HEK293 (cell line): ENCODE measurements at regions not wholly inside any gene's neighbourhood (a gene's known extent, or its start where the extent isn't known, plus 50 kb on each side); places are given as distances from the start of the nearest gene placed in this dataset.
A peak's percentile ranks its signal among the peaks of the same experiment; 100 is the strongest.

ENCODE experiments used
- CTCF ChIA-PET: fragments of 350-600 bp; formaldehyde crosslinking; extraction: SDS; loops from one replicate; lab custom pipeline; 2021; ENCODE audit warnings: antibody characterized with exemption; lab: Yijun Ruan, JAX
- POLR2A ChIA-PET: fragments of 300-600 bp; formaldehyde crosslinking; extraction: SDS; loops from one replicate; lab custom pipeline; 2020; ENCODE audit warnings: antibody characterized with exemption, inconsistent platforms; lab: Yijun Ruan, JAX
- H3K27ac ChIP-seq: fragments of 200-500 bp; sonication (Bioruptor generic); 2 replicates; pipeline ENCODE4 v1.5.1; 2014; ENCODE audit warnings: low read depth, low read length, control low read depth, inconsistent platforms; ENCODE audit errors: extremely low read depth
- H3K36me3 ChIP-seq, 2 experiments: fragments of 200-500 bp in 1 of 2; sonication (Bioruptor generic) in 1 of 2; 1 replicate in 1 of 2; 2 replicates in 1 of 2; pipeline ENCODE4 v1.5.1; 2014 to 2017; ENCODE audit warnings: inconsistent platforms in 2 of 2, low read length in 2 of 2; ENCODE audit not compliant: control insufficient read depth in 2 of 2, insufficient read depth in 1 of 2
- H3K4me1 ChIP-seq: fragments of 200-500 bp; sonication (Bioruptor generic); 2 replicates; pipeline ENCODE4 v1.5.1; 2014; ENCODE audit warnings: mild to moderate bottlenecking, low read length, inconsistent platforms; ENCODE audit not compliant: control insufficient read depth, insufficient read depth
- H3K4me3 ChIP-seq: 2 replicates; pipeline ENCODE4 v1.5.1; 2011; ENCODE audit warnings: low read depth, mild to moderate bottlenecking, control low read depth, low read length, moderate library complexity
- H3K9me3 ChIP-seq: fragments of 200-500 bp; sonication (Bioruptor generic); 2 replicates; pipeline ENCODE4 v1.5.1; 2014; ENCODE audit warnings: low read depth, low read length, inconsistent platforms; ENCODE audit not compliant: control insufficient read depth, insufficient read depth
- HIC1 ChIP-seq: fragments of 450-650 bp; formaldehyde crosslinking; IDR thresholded peaks from 2 replicates; pipeline ENCODE4 v1.5.1; 2016; ENCODE audit warnings: missing biosample characterization, missing genetic modification characterization
- INSM2 ChIP-seq: fragments of 450-650 bp; formaldehyde crosslinking; IDR thresholded peaks from 2 replicates; pipeline ENCODE4 v1.5.1; 2016; ENCODE audit warnings: missing biosample characterization, missing genetic modification characterization
- KLF10 ChIP-seq: fragments of 450-650 bp; IDR thresholded peaks from 2 replicates; pipeline ENCODE4 v1.5.1; 2018; ENCODE audit warnings: missing biosample characterization, mild to moderate bottlenecking, missing genetic modification characterization
- PRDM1 ChIP-seq: fragments of 450-650 bp; formaldehyde crosslinking; IDR thresholded peaks from 2 replicates; pipeline ENCODE4; 2016; ENCODE audit warnings: missing biosample characterization, missing genetic modification characterization
- TCF7L2 ChIP-seq: IDR thresholded peaks from 2 replicates; pipeline ENCODE4 v1.6.1; 2011; ENCODE audit warnings: low read depth, mild to moderate bottlenecking, inconsistent platforms, low read length, moderate library complexity, borderline replicate concordance
- TSHZ1 ChIP-seq: fragments of 450-650 bp; formaldehyde crosslinking; IDR thresholded peaks from 2 replicates; pipeline ENCODE4 v1.5.1; 2016; ENCODE audit warnings: missing biosample characterization, missing genetic modification characterization, borderline replicate concordance
- WT1 ChIP-seq: fragments of 450-650 bp; formaldehyde crosslinking; IDR thresholded peaks from 2 replicates; pipeline ENCODE4 v1.5.1; 2016; ENCODE audit warnings: missing biosample characterization, missing genetic modification characterization
- ZBTB17 ChIP-seq: fragments of 450-650 bp; formaldehyde crosslinking; IDR thresholded peaks from 2 replicates; pipeline ENCODE4 v1.5.1; 2016; ENCODE audit warnings: missing biosample characterization, missing genetic modification characterization
- ZBTB8A ChIP-seq: fragments of 450-650 bp; formaldehyde crosslinking; IDR thresholded peaks from 2 replicates; pipeline ENCODE4 v1.5.1; 2016; ENCODE audit warnings: missing biosample characterization, missing genetic modification characterization
- ZNF112 ChIP-seq: fragments of 450-650 bp; formaldehyde crosslinking; IDR thresholded peaks from 2 replicates; pipeline ENCODE4 v1.5.0; 2017; ENCODE audit warnings: missing biosample characterization, missing genetic modification characterization
- ZNF248 ChIP-seq: fragments of 450-650 bp; formaldehyde crosslinking; IDR thresholded peaks from 2 replicates; pipeline ENCODE4 v1.5.1; 2017; ENCODE audit warnings: missing biosample characterization, missing genetic modification characterization
- ZNF292 ChIP-seq: fragments of 450-650 bp; formaldehyde crosslinking; IDR thresholded peaks from 2 replicates; pipeline ENCODE4 v1.5.1; 2016; ENCODE audit warnings: low read depth, missing biosample characterization, missing genetic modification characterization, borderline replicate concordance
- ZNF426 ChIP-seq: fragments of 450-650 bp; formaldehyde crosslinking; IDR thresholded peaks from 2 replicates; pipeline ENCODE4 v1.5.1; 2017; ENCODE audit warnings: missing biosample characterization, missing genetic modification characterization, mild to moderate bottlenecking, inconsistent platforms, moderate library complexity
- ZNF501 ChIP-seq: fragments of 450-650 bp; formaldehyde crosslinking; IDR thresholded peaks from 2 replicates; pipeline ENCODE4 v1.5.1; 2016; ENCODE audit warnings: missing biosample characterization, missing genetic modification characterization
- ZNF549 ChIP-seq: fragments of 450-650 bp; IDR thresholded peaks from 2 replicates; pipeline ENCODE4 v1.5.1; 2018; ENCODE audit warnings: missing biosample characterization, missing genetic modification characterization, mild to moderate bottlenecking, inconsistent platforms, moderate library complexity
- ZNF707 ChIP-seq: fragments of 450-650 bp; formaldehyde crosslinking; IDR thresholded peaks from 2 replicates; pipeline ENCODE4 v1.5.1; 2016; ENCODE audit warnings: missing biosample characterization, missing genetic modification characterization
- ZNF747 ChIP-seq: fragments of 450-650 bp; formaldehyde crosslinking; IDR thresholded peaks from 2 replicates; pipeline ENCODE4 v1.5.1; 2016; ENCODE audit warnings: missing biosample characterization, missing genetic modification characterization
- ZSCAN5A ChIP-seq: fragments of 450-650 bp; formaldehyde crosslinking; IDR thresholded peaks from 2 replicates; pipeline ENCODE4 v1.5.1; 2016; ENCODE audit warnings: missing biosample characterization, missing genetic modification characterization
- TF ChIP-seq, protein P1 (sequence below): fragments of 450-650 bp; formaldehyde crosslinking; IDR thresholded peaks from 2 replicates; pipeline ENCODE4 v1.5.1; 2016; ENCODE audit warnings: missing biosample characterization, missing genetic modification characterization

DNA sequence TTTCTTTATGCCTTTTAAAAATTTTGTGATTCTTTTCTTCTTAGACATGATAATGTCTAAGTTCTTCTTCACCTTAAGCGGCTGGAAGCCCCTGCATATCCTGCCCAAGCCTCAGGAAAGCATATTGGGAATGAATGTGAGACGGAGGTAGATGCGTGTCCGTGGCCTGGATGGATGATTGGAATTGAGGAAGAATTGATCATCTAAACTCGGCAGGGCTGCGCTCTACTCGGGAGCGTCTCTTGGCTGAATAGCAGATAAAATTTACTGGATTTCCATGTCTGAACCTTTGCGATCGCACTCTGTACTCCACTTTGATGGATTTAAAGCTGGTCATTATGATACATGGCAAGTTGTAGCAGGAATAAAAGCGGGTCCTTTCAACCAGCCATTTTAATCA lies 406.7 kb upstream of the ONECUT1 start (continued):
- no peak for TF ChIP-seq INSM2 (tag by site-specific recombination)

DNA sequence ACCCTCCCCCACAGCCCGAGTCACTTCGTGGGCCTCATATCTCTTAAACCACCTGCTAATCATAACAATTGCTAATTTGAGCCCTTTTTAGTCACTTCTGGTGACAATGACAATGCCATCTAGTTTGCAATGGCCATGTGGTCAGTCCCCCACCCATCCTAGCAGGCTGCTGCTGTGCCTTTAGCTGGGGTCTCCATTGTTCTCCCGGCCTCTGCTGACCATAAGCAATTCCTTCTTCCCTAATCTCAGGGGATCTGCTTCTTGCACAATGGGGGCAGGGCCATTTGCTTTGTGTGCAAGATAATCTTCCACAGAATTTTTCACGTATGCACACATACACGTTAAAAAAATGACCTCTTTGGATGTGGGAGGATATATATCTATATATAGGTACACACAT lies 406.1 kb upstream of the ONECUT1 start:
- no peaks in the 10 kb centered on the region for H3K4me1 ChIP-seq
- TF ChIP-seq ZNF426 (tag by site-specific recombination) = no peak
- no peak for TF ChIP-seq TSHZ1
- no peak for TF ChIP-seq ZNF248
- no peak for TF ChIP-seq ZNF112

GRCh38 chr15:53193149-53193548 lies 403.0 kb upstream of the ONECUT1 start:
- Histone ChIP-seq H3K4me1 (no peaks in the 10 kb centered on the region), H3K36me3 (no peaks in the 10 kb centered on the region), H3K9me3 (no peaks in the 10 kb centered on the region), H3K27ac (no peak overlapping the region), H3K4me3 (no peak overlapping the region)
- no peak for TF ChIP-seq ZBTB8A (tag by site-specific recombination)
- TF ChIP-seq, protein P1, sequence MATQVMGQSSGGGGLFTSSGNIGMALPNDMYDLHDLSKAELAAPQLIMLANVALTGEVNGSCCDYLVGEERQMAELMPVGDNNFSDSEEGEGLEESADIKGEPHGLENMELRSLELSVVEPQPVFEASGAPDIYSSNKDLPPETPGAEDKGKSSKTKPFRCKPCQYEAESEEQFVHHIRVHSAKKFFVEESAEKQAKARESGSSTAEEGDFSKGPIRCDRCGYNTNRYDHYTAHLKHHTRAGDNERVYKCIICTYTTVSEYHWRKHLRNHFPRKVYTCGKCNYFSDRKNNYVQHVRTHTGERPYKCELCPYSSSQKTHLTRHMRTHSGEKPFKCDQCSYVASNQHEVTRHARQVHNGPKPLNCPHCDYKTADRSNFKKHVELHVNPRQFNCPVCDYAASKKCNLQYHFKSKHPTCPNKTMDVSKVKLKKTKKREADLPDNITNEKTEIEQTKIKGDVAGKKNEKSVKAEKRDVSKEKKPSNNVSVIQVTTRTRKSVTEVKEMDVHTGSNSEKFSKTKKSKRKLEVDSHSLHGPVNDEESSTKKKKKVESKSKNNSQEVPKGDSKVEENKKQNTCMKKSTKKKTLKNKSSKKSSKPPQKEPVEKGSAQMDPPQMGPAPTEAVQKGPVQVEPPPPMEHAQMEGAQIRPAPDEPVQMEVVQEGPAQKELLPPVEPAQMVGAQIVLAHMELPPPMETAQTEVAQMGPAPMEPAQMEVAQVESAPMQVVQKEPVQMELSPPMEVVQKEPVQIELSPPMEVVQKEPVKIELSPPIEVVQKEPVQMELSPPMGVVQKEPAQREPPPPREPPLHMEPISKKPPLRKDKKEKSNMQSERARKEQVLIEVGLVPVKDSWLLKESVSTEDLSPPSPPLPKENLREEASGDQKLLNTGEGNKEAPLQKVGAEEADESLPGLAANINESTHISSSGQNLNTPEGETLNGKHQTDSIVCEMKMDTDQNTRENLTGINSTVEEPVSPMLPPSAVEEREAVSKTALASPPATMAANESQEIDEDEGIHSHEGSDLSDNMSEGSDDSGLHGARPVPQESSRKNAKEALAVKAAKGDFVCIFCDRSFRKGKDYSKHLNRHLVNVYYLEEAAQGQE (tag by site-specific recombination) = peak; percentile 73
- ChIA-PET POLR2A (no interaction called here), CTCF (no interaction called here)

More for the DNA sequence above, 406.1 kb upstream of the ONECUT1 start:
- no peaks in the 10 kb centered on the region for H3K36me3 ChIP-seq
- H3K27ac ChIP-seq = no peak overlapping the region
- CTCF ChIA-PET = no interaction called here
- H3K4me3 ChIP-seq = no peak overlapping the region
- no peaks in the 10 kb centered on the region for H3K9me3 ChIP-seq
- POLR2A ChIA-PET = no interaction called here

- ChIA-PET POLR2A (no interaction called here), CTCF (no interaction called here)
- no peak for TF ChIP-seq WT1 (tag by site-specific recombination)
- no peak for TF ChIP-seq HIC1
- no peak for TF ChIP-seq KLF10
- no peak for TF ChIP-seq ZNF549 (tag by site-specific recombination)
- no peak for TF ChIP-seq ZBTB17 (tag by site-specific recombination)
- no peak for TF ChIP-seq ZSCAN5A (tag by site-specific recombination)
- TF ChIP-seq ZNF292 (tag by site-specific recombination) = no peak
- TF ChIP-seq TCF7L2 = no peak
- TF ChIP-seq ZNF747 (tag by site-specific recombination) = no peak
- no peak for TF ChIP-seq ZNF501 (tag by site-specific recombination)
- no peak for TF ChIP-seq ZNF707
- no peak for TF ChIP-seq PRDM1 (tag by site-specific recombination)
Measured at GRCh38 chr15:53189860-53190259, 399.7 kb upstream of the ONECUT1 start.

More at GRCh38 chr15:53189860-53190259, 399.7 kb upstream of the ONECUT1 start:
- no peaks in the 10 kb centered on the region for H3K9me3 ChIP-seq
- no peak overlapping the region for H3K27ac ChIP-seq
- H3K4me1 ChIP-seq = no peaks in the 10 kb centered on the region
- H3K36me3 ChIP-seq = no peaks in the 10 kb centered on the region
- no peak overlapping the region for H3K4me3 ChIP-seq
